SU-DHL-6 (cell line): ENCODE measurements at regions not wholly inside any gene's neighbourhood (a gene's known extent, or its start where the extent isn't known, plus 50 kb on each side); places are given as distances from the start of the nearest gene placed in this dataset.

ENCODE experiments used
- H2AFZ ChIP-seq: fragments of 200-600 bp; sonication (generic); 2 replicates; pipeline ENCODE4 v1.6.1; 2014; ENCODE audit warnings: low read depth, mild to moderate bottlenecking, moderate library complexity, mixed read lengths, antibody characterized with exemption, low read length; ENCODE audit not compliant: severe bottlenecking
- H3F3A ChIP-seq: fragments of 200-600 bp; shearing (Covaris generic); 2 replicates; pipeline ENCODE4 v1.6.0; 2016; ENCODE audit warnings: antibody characterized with exemption, mild to moderate bottlenecking; ENCODE audit not compliant: insufficient read depth
- H3K27ac ChIP-seq: fragments of 200-600 bp; sonication (generic); 2 replicates; pipeline ENCODE4 v1.5.1; 2016; ENCODE audit warnings: low read depth, mild to moderate bottlenecking, low read length, moderate library complexity, mixed read lengths
- H3K27me3 ChIP-seq: fragments of 200-600 bp; sonication (generic), shearing (Covaris generic); 2 replicates; pipeline ENCODE4 v1.6.0; 2014; ENCODE audit warnings: mild to moderate bottlenecking, low read length
- H3K36me3 ChIP-seq: fragments of 200-600 bp; sonication (generic); 2 replicates; pipeline ENCODE4 v1.6.1; 2014; ENCODE audit warnings: mild to moderate bottlenecking, low read length, mixed read lengths
- H3K4me2 ChIP-seq: fragments of 300-600, 200-600 bp; shearing (Covaris generic), sonication (generic); 2 replicates; pipeline ENCODE4 v1.6.0; 2014; ENCODE audit warnings: low read length, low read depth, mild to moderate bottlenecking; ENCODE audit not compliant: poor library complexity, severe bottlenecking
- H3K4me3 ChIP-seq: fragments of 200-600 bp; sonication (generic); 2 replicates; pipeline ENCODE4 v1.5.1; 2014; ENCODE audit warnings: antibody characterized with exemption, low read length, mild to moderate bottlenecking, mixed read lengths; ENCODE audit not compliant: insufficient read depth, poor library complexity, severe bottlenecking
- H3K79me2 ChIP-seq: fragments of 200-600 bp; sonication (generic); 2 replicates; pipeline ENCODE4 v1.6.1; 2014; ENCODE audit warnings: mild to moderate bottlenecking, low read length, moderate library complexity; ENCODE audit not compliant: insufficient read depth
- H3K9ac ChIP-seq: fragments of 200-600 bp; sonication (generic); 2 replicates; pipeline ENCODE4 v1.7.0; 2014; ENCODE audit warnings: mild to moderate bottlenecking, low read length
- H3K9me2 ChIP-seq: fragments of 200-600 bp; sonication (generic); replicated peaks from 2 replicates; pipeline ENCODE4 v1.6.1; 2014; ENCODE audit warnings: low read length; ENCODE audit not compliant: insufficient read depth
- H3K9me3 ChIP-seq: fragments of 200-600 bp; sonication (generic); 2 replicates; pipeline ENCODE4 v1.6.1; 2014; ENCODE audit warnings: low read length, mixed read lengths; ENCODE audit not compliant: insufficient read depth
- H4K20me1 ChIP-seq: fragments of 200-600 bp; sonication (generic); 2 replicates; pipeline ENCODE4 v1.6.1; 2014; ENCODE audit warnings: low read depth, mild to moderate bottlenecking, antibody characterized with exemption, low read length, moderate library complexity, mixed read lengths
- EZH2phosphoT487 ChIP-seq: fragments of 200-600 bp; sonication (generic), shearing (Covaris generic); conservative IDR thresholded peaks from 2 replicates; pipeline ENCODE4 v1.6.1; 2018; ENCODE audit warnings: mild to moderate bottlenecking, antibody characterized with exemption, low read length, moderate library complexity, mixed read lengths
- TF ChIP-seq, protein P1 (sequence below): fragments of 200-600 bp; sonication (generic); IDR thresholded peaks from one replicate; pipeline ENCODE4 v1.5.1; 2017; ENCODE audit warnings: antibody characterized with exemption, mild to moderate bottlenecking, low read length, moderate library complexity; ENCODE audit not compliant: insufficient read depth, poor library complexity, severe bottlenecking

DNA sequence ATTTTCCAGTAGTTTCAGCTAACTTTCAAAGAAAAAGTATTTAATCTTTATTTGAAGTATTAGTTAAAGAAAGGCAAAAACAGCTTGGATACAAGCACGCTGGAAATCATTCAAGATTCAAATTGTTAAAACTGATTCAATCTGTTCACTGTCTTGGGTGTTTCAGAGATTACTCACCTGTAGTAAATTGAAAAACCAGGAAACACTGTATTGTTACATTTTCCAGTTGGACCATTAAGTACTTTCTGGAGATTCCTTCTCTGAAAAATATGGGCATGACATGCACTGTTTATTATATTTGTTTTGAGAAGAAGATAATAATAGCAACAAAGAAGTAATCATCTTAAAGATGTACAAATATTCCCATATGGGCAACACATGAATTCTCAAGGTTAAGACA is 196.1 kb downstream of the UBE2E3 start:
- H3F3A ChIP-seq: no peaks in the 10 kb centered on the region
- H3K4me2 ChIP-seq: no peak overlapping the region
- H3K27me3 ChIP-seq: no peaks in the 10 kb centered on the region
- no peaks in the 10 kb centered on the region for H3K79me2 ChIP-seq
- H3K36me3 ChIP-seq: no peaks in the 10 kb centered on the region
- no peak overlapping the region for H2AFZ ChIP-seq
- no peaks in the 10 kb centered on the region for H3K9me3 ChIP-seq
- H4K20me1 ChIP-seq: no peaks in the 10 kb centered on the region
- no peak overlapping the region for H3K4me3 ChIP-seq
- H3K27ac ChIP-seq: no peak overlapping the region
- no peak overlapping the region for H3K9ac ChIP-seq
- TF ChIP-seq EZH2phosphoT487: no peak
- TF ChIP-seq, protein P1, sequence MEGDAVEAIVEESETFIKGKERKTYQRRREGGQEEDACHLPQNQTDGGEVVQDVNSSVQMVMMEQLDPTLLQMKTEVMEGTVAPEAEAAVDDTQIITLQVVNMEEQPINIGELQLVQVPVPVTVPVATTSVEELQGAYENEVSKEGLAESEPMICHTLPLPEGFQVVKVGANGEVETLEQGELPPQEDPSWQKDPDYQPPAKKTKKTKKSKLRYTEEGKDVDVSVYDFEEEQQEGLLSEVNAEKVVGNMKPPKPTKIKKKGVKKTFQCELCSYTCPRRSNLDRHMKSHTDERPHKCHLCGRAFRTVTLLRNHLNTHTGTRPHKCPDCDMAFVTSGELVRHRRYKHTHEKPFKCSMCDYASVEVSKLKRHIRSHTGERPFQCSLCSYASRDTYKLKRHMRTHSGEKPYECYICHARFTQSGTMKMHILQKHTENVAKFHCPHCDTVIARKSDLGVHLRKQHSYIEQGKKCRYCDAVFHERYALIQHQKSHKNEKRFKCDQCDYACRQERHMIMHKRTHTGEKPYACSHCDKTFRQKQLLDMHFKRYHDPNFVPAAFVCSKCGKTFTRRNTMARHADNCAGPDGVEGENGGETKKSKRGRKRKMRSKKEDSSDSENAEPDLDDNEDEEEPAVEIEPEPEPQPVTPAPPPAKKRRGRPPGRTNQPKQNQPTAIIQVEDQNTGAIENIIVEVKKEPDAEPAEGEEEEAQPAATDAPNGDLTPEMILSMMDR: no peak
- H3K9me2 ChIP-seq: no peaks in the 10 kb centered on the region

DNA sequence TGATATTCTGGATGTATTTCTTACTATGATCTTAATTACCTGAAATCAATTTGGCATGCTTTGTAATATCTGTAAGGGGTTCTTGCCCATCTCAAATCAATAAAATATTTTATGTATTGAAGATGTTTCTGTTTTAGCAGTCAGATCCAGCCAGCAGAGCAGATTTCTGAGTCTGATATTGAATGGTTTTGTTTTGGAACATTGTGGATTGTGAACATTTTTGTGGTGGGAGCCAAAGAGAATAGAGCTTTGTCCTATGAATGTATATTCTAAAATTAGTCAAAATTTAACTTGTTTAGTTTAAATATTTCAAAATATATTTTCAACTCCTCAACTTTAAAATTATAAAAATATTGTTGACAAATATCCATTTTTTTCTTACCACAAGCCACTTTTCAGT is 197.0 kb downstream of the UBE2E3 start:
- Histone ChIP-seq H3K27me3 (no peaks in the 10 kb centered on the region), H3K79me2 (no peaks in the 10 kb centered on the region), H3K4me2 (no peak overlapping the region), H3K4me3 (no peak overlapping the region), H3K27ac (no peak overlapping the region), H2AFZ (no peak overlapping the region), H3F3A (no peaks in the 10 kb centered on the region), H3K9me3 (no peaks in the 10 kb centered on the region), H3K36me3 (no peaks in the 10 kb centered on the region), H3K9ac (no peak overlapping the region), H3K9me2 (no peaks in the 10 kb centered on the region), H4K20me1 (no peaks in the 10 kb centered on the region)
- TF ChIP-seq EZH2phosphoT487: no peak
- TF ChIP-seq, protein P1: no peak

DNA sequence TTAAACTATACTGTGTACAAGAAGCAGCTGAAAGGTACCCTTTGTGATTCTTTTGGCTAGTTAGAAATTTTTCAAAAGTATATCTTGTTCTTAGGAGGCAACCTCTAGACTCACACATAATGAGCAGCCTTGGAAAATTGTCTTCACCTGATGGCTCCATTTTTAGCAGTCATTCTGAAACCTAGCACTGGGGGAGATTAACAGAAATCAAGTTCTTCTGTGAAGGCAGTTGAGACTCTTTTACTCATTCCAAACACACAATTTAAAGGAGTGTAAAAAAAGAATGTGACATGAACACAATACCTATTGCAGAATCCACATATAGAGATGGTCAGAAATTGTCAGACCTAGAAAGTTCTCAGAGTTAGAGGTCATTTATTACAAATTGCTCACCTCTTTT is 197.7 kb downstream of the UBE2E3 start:
- Histone ChIP-seq H3K79me2 (no peaks in the 10 kb centered on the region), H3K27ac (no peak overlapping the region), H3K9ac (no peak overlapping the region), H3F3A (no peaks in the 10 kb centered on the region), H3K4me2 (no peak overlapping the region), H3K4me3 (no peak overlapping the region), H2AFZ (peak overlapping the region; percentile 56), H3K9me3 (no peaks in the 10 kb centered on the region), H3K9me2 (no peaks in the 10 kb centered on the region), H4K20me1 (no peaks in the 10 kb centered on the region), H3K27me3 (no peaks in the 10 kb centered on the region), H3K36me3 (no peaks in the 10 kb centered on the region)
- TF ChIP-seq, protein P1: no peak
- no peak for TF ChIP-seq EZH2phosphoT487
